H9 (cell line): ENCODE measurements at regions not wholly inside any gene's neighbourhood (a gene's known extent, or its start where the extent isn't known, plus 50 kb on each side); places are given as distances from the start of the nearest gene placed in this dataset.

Experiments
- DNase-seq: peaks from one replicate; pipeline ENCODE4 v3.0.0-alpha.2; 2017
- H2AFZ ChIP-seq: one replicate; pipeline ENCODE4 v1.6.1; 2013; ENCODE audit warnings: mild to moderate bottlenecking, low read length, control low read depth, moderate library complexity
- H2AK5ac ChIP-seq: 2 replicates; pipeline ENCODE4 v1.6.1; 2013; ENCODE audit warnings: low read length, control low read depth, mixed read lengths; ENCODE audit not compliant: insufficient read length
- H2BK120ac ChIP-seq: one replicate; pipeline ENCODE4 v1.6.1; 2013; ENCODE audit warnings: low read depth, mild to moderate bottlenecking, low read length, control low read depth, inconsistent platforms; ENCODE audit not compliant: poor library complexity, severe bottlenecking
- H2BK12ac ChIP-seq: 2 replicates; pipeline ENCODE4 v1.6.1; 2013; ENCODE audit warnings: low read length, control low read depth, mixed read lengths, low read depth; ENCODE audit not compliant: insufficient read length
- H2BK15ac ChIP-seq: 2 replicates; pipeline ENCODE4 v1.6.1; 2013; ENCODE audit warnings: low read depth, low read length, control low read depth
- H2BK20ac ChIP-seq: one replicate; pipeline ENCODE4 v1.6.1; 2013; ENCODE audit warnings: low read depth, mild to moderate bottlenecking, low read length, control low read depth, inconsistent platforms; ENCODE audit not compliant: poor library complexity, severe bottlenecking
- H2BK5ac ChIP-seq: 2 replicates; pipeline ENCODE4 v1.6.1; 2013; ENCODE audit warnings: low read length, control low read depth, mixed read lengths; ENCODE audit not compliant: insufficient read length
- H3K14ac ChIP-seq: 2 replicates; pipeline ENCODE4 v1.6.1; 2013; ENCODE audit warnings: low read length, control low read depth; ENCODE audit not compliant: insufficient read depth
- H3K18ac ChIP-seq: 2 replicates; pipeline ENCODE4 v1.6.1; 2013; ENCODE audit warnings: low read depth, mild to moderate bottlenecking, mixed read lengths, low read length, control low read depth; ENCODE audit not compliant: insufficient read length
- H3K23ac ChIP-seq: 2 replicates; pipeline ENCODE4 v1.6.1; 2013; ENCODE audit warnings: low read length, control low read depth, mixed read lengths, low read depth; ENCODE audit not compliant: insufficient read length
- H3K23me2 ChIP-seq: 2 replicates; pipeline ENCODE4 v1.6.1; 2013; ENCODE audit warnings: low read depth, mild to moderate bottlenecking, mixed read lengths, low read length, control low read depth; ENCODE audit not compliant: insufficient read length, poor library complexity, severe bottlenecking
- H3K27ac ChIP-seq: 2 replicates; pipeline ENCODE4 v1.5.1; 2013; ENCODE audit warnings: low read length, control low read depth, mixed read lengths, low read depth; ENCODE audit not compliant: insufficient read length
- H3K27me3 ChIP-seq: 2 replicates; pipeline ENCODE4 v1.6.1; 2013; ENCODE audit warnings: low read length, control low read depth, inconsistent platforms; ENCODE audit not compliant: insufficient read depth
- H3K4ac ChIP-seq: 2 replicates; pipeline ENCODE4 v1.6.1; 2013; ENCODE audit warnings: low read depth, mild to moderate bottlenecking, control low read depth, inconsistent platforms, low read length, moderate library complexity
- H3K4me1 ChIP-seq: 2 replicates; pipeline ENCODE4 v1.6.1; 2013; ENCODE audit warnings: low read length, control low read depth, inconsistent platforms; ENCODE audit not compliant: insufficient read depth
- H3K4me2 ChIP-seq: 2 replicates; pipeline ENCODE4 v1.6.1; 2013; ENCODE audit warnings: low read length, control low read depth, mixed read lengths; ENCODE audit not compliant: insufficient read length, insufficient read depth
- H3K56ac ChIP-seq: 2 replicates; pipeline ENCODE4 v1.6.1; 2013; ENCODE audit warnings: low read depth, mild to moderate bottlenecking, mixed read lengths, low read length, control low read depth; ENCODE audit not compliant: insufficient read length
- H3K79me1 ChIP-seq: 2 replicates; pipeline ENCODE4 v1.6.1; 2013; ENCODE audit warnings: low read depth, mild to moderate bottlenecking, moderate library complexity, low read length, control low read depth, inconsistent platforms; ENCODE audit not compliant: insufficient read depth, poor library complexity, severe bottlenecking
- H3K79me2 ChIP-seq: 2 replicates; pipeline ENCODE4 v1.6.1; 2013; ENCODE audit warnings: low read length, control low read depth, inconsistent platforms; ENCODE audit not compliant: insufficient read depth
- H3K9ac ChIP-seq: 2 replicates; pipeline ENCODE4 v1.6.1; 2013; ENCODE audit warnings: low read length, control low read depth, mixed read lengths; ENCODE audit not compliant: insufficient read length; ENCODE audit errors: extremely low read depth
- H3K9me3 ChIP-seq: one replicate; pipeline ENCODE4 v1.6.1; 2013; ENCODE audit warnings: low read depth, low read length, inconsistent platforms; ENCODE audit not compliant: control insufficient read depth
- H3T11ph ChIP-seq: one replicate; pipeline ENCODE4 v1.6.1; 2013; ENCODE audit warnings: mild to moderate bottlenecking, low read length, control low read depth, inconsistent platforms
- H4K20me1 ChIP-seq: one replicate; pipeline ENCODE4 v1.6.1; 2013; ENCODE audit not compliant: control insufficient read depth, insufficient read length, insufficient read depth
- H4K5ac ChIP-seq: 2 replicates; pipeline ENCODE4 v1.6.1; 2013; ENCODE audit warnings: low read depth, mild to moderate bottlenecking, mixed read lengths, low read length, control low read depth; ENCODE audit not compliant: insufficient read length
- H4K8ac ChIP-seq: replicated peaks from 2 replicates; pipeline ENCODE4 v1.6.1; 2013; ENCODE audit warnings: low read length, control low read depth, mixed read lengths, low read depth; ENCODE audit not compliant: insufficient read length
- H4K91ac ChIP-seq: 2 replicates; pipeline ENCODE4 v1.6.1; 2013; ENCODE audit warnings: low read depth, mild to moderate bottlenecking, moderate library complexity, mixed read lengths, low read length, control low read depth; ENCODE audit not compliant: insufficient read length
- H3K27ac Mint-ChIP-seq, 3 experiments: 2 replicates in 2 of 3; 3 replicates in 1 of 3; pipeline ENCODE4 v1.8.0; 2020 to 2021; ENCODE audit warnings: mixed read lengths in 3 of 3, mild to moderate bottlenecking in 1 of 3, moderate library complexity in 1 of 3
- H3K27me3 Mint-ChIP-seq: 2 replicates; pipeline ENCODE4 v1.8.0; 2021; ENCODE audit warnings: low read depth, mild to moderate bottlenecking, moderate library complexity, mixed read lengths
- H3K36me3 Mint-ChIP-seq, 3 experiments: 2 replicates in 2 of 3; 3 replicates in 1 of 3; pipeline ENCODE4 v1.8.0; 2020 to 2021; ENCODE audit warnings: low read depth in 3 of 3, mixed read lengths in 3 of 3; ENCODE audit not compliant: insufficient read depth in 1 of 3
- H3K4me1 Mint-ChIP-seq, 2 experiments: 2 replicates each; pipeline ENCODE4 v1.8.0; 2020; ENCODE audit warnings: mixed read lengths in 2 of 2
- H3K4me3 Mint-ChIP-seq, 2 experiments: 2 replicates in 1 of 2; 3 replicates in 1 of 2; pipeline ENCODE4 v1.8.0; 2020 to 2021; ENCODE audit warnings: mild to moderate bottlenecking in 2 of 2, mixed read lengths in 2 of 2, moderate library complexity in 1 of 2
- H3K9me3 Mint-ChIP-seq, 2 experiments: 2 replicates in 1 of 2; 3 replicates in 1 of 2; pipeline ENCODE4 v1.8.0; 2020; ENCODE audit warnings: mild to moderate bottlenecking in 2 of 2, mixed read lengths in 2 of 2, moderate library complexity in 1 of 2
- TF ChIP-seq, protein P1 (sequence below): fragments of 200-600 bp; sonication (generic); conservative IDR thresholded peaks from 3 replicates; pipeline ENCODE4 v1.8.0; 2021; ENCODE audit warnings: antibody characterized with exemption, mild to moderate bottlenecking

DNA sequence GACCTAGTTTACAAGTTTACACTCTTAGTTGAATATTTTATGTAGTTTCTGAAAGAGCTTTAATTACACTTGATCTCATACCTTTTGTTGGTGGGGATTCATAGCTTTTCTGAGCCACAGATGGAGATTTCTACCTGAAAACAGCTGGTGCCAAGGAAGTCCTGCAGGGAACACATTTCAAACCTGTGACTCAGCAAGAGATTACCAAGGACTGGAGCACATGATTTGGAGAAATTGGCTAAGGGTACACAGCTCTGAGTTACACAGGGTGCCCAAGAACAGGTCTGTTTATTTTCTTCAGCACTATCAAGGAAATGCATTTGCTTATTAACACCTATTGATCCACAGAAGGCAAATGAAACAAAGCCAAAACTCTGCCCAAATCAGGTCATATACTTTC lies 691.5 kb downstream of the KCTD8 start:
- Histone ChIP-seq H3K56ac (no peak overlapping the region), H3K14ac (no peak overlapping the region), H3K27ac (no peak overlapping the region), H4K5ac (no peak overlapping the region), H3T11ph (no peak overlapping the region), H3K79me2 (no peaks in the 10 kb centered on the region), H4K91ac (no peak overlapping the region), H2BK15ac (no peak overlapping the region), H3K4me2 (no peak overlapping the region), H3K4me1 (0 out of 2 replicates have a peak, but pooled peaks cover 3% of the 10 kb centered on the region), H2AFZ (no peak overlapping the region), H3K9ac (no peak overlapping the region), H3K23me2 (no peaks in the 10 kb centered on the region), H4K8ac (no peak overlapping the region), H2BK20ac (no peak overlapping the region), H3K9me3 (no peaks in the 10 kb centered on the region), H3K79me1 (no peaks in the 10 kb centered on the region), H2BK5ac (no peak overlapping the region), H3K27me3 (no peaks in the 10 kb centered on the region), H2BK120ac (no peak overlapping the region), H3K23ac (no peak overlapping the region), H2AK5ac (no peak overlapping the region), H4K20me1 (no peaks in the 10 kb centered on the region), H2BK12ac (no peak overlapping the region), H3K4ac (no peak overlapping the region), H3K18ac (no peak overlapping the region)
- Mint-ChIP-seq H3K9me3 (no peaks in the 10 kb centered on the region), H3K4me1 (peaks cover 6% of the 10 kb centered on the region in 2 experiments), H3K27me3 (no peaks in the 10 kb centered on the region), H3K36me3 (peaks cover 0 to 6% (median 0%) of the 10 kb centered on the region in 3 experiments; a peak in 1 of 7 replicates), H3K27ac (peak overlapping the region; percentile 46 to 93 (median 92)), H3K4me3 (no peak overlapping the region)
- TF ChIP-seq, protein P1, sequence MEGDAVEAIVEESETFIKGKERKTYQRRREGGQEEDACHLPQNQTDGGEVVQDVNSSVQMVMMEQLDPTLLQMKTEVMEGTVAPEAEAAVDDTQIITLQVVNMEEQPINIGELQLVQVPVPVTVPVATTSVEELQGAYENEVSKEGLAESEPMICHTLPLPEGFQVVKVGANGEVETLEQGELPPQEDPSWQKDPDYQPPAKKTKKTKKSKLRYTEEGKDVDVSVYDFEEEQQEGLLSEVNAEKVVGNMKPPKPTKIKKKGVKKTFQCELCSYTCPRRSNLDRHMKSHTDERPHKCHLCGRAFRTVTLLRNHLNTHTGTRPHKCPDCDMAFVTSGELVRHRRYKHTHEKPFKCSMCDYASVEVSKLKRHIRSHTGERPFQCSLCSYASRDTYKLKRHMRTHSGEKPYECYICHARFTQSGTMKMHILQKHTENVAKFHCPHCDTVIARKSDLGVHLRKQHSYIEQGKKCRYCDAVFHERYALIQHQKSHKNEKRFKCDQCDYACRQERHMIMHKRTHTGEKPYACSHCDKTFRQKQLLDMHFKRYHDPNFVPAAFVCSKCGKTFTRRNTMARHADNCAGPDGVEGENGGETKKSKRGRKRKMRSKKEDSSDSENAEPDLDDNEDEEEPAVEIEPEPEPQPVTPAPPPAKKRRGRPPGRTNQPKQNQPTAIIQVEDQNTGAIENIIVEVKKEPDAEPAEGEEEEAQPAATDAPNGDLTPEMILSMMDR: no peak
- DNase-seq: peak; percentile 34
